HG03060 (cell line): ENCODE measurements at regions not wholly inside any gene's neighbourhood (a gene's known extent, or its start where the extent isn't known, plus 50 kb on each side); places are given as distances from the start of the nearest gene placed in this dataset.
"Not testable (repeated sequence)": the region's sequence is repeated elsewhere in the genome, so short reads cannot be mapped to it uniquely, and the experiment has no call there.

ENCODE experiments used
- ATAC-seq: cut with Tn5 transposase; IDR thresholded peaks from one replicate; pipeline ENCODE4 v1.9.1; 2021; ENCODE audit warnings: low read depth, moderate number of reproducible peaks; ENCODE audit not compliant: unreplicated experiment

GRCh38 chr12:9450127-9450567, 157.6 kb downstream of the KLRB1 start:
- ATAC-seq = not testable (repeated sequence)

DNA sequence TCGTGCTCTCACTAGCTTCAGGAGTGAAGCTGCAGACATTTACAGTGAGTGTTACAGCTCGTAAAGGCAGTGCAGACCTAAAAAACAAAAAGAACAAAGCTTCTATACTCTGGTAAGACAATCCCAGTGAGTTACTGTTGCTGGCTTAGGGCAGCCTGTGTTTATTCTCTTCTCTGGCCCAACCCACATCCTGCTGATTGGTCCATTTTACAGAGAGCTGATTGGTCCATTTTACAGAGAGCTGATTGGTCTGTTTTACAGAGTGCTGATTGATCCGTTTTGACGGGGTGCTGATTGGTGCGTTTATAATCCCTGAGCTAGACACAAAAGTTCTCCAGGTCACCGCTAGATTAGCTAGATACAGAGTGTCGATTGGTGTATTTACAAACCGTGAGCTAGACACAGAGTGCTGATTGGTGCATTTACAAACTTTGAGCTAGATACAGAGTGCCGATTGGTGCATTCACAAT, 158.0 kb downstream of the KLRB1 start:
- ATAC-seq = not testable (repeated sequence)

DNA sequence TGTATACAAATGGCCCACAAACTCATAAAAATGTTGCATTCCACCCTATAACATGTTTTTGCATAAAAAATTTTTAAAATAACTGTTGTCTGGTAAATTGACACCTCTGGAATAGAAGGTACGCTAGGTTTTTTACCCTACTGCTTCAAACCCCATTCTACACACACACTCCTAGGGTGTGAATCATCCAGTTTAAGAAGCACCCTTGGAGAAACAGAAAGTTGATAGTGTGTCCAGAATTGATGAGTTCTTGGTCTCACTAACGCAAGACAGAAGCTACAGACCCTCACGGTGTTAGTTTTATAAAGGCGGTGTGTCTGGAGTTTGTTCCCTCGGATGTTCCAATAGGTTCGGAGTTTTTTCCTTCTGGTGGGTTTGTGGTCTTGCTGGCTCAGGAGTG, 158.5 kb downstream of the KLRB1 start:
- ATAC-seq = no peak

- not testable (repeated sequence) for ATAC-seq
Measured at GRCh38 chr12:9448648-9449047, 159.1 kb downstream of the KLRB1 start.

GRCh38 chr12:9447791-9448614, 159.7 kb downstream of the KLRB1 start:
- peak; percentile 71 for ATAC-seq

GRCh38 chr12:9446883-9447761, 160.6 kb downstream of the KLRB1 start:
- ATAC-seq = peak; percentile 11

DNA sequence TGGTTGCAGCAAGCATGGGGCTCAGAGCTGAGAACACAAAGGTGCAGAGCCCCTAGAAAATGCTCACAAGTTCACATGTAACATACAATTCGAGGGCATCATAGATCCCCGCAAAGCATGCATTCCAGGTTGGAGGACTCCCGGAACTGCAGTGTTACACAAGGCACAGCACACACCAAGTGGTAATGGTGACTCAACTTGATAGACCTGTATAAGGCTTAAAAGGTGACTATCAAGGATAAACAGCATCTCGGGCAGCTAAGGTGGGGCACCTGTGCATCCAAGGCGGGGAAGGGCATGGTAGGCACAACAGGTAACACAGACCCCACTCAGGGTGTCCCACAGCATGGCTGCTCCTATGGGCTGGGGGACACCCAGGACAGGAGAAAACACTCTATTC, 167.3 kb downstream of the KLRB1 start:
- not testable (repeated sequence) for ATAC-seq

DNA sequence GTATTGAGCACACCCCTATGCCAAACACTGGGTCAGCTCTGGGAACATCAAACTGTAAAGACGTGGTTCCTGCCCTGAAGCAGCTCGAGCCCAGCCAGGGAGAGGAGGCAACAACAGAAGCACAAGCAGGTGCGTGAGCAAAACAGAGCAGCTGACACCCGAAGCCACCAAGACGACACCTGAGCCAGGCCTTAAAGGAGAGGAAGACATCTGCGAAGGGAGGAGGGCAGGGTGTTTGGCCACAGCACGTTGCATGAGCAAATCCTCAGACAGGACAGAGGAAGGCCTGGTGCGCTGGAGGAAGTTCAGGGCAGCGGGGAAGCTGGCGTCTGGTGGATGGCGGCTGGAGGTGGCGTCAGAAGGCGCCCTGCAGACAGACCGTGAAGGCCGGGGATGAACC, 172.0 kb downstream of the KLRB1 start:
- not testable (repeated sequence) for ATAC-seq

DNA sequence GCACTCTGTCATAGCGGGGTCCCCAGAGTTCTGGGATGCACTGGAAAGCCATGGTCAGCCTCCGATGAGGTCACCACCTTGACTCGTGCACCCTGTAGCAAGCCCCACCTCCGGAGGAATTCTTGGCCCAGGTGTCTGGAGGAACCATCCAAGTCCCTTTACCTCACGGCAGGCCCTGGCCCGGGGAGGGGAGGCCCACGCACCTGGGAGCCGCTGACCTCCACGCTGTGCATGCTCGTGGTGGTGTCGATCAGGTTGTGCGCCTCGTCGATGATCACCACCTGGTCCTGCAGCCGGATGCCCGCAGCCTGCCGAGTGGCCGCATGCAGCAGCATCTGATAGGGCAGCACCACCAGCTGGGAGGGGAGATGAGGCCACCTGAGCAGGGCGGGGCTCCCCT, 177.3 kb downstream of the KLRB1 start:
- not testable (repeated sequence) for ATAC-seq

GRCh38 chr12:9428856-9429255, 178.9 kb downstream of the KLRB1 start:
- not testable (repeated sequence) for ATAC-seq

GRCh38 chr12:9425429-9425828, 182.3 kb downstream of the KLRB1 start:
- not testable (repeated sequence) for ATAC-seq

DNA sequence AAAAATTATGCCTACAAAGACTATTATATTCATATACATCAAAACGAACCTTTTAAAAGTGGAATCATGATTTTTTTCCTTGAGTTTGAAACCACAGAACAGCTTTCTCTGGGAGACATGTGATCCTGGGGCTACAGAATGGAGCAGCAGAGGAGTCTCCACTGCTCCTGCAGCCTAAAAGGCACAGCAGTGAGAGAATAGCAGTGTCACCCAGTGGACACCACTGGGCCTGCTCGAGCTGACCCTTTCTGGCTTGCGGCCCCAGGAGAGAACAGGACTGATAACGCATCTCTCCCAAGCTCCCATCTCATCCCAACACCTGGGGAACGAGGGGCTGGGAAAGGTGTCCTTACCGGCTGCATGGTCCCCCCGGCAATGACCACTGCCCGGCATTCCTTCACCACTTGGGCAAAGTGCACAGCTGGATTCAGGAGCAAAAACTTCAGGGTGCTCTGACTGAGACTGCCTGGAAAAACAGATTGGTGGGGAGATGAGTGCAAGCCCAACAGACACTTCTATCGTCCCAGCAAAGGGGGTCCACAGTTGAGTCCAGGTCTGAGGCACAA, 183.5 kb downstream of the KLRB1 start:
- not testable (repeated sequence) for ATAC-seq

DNA sequence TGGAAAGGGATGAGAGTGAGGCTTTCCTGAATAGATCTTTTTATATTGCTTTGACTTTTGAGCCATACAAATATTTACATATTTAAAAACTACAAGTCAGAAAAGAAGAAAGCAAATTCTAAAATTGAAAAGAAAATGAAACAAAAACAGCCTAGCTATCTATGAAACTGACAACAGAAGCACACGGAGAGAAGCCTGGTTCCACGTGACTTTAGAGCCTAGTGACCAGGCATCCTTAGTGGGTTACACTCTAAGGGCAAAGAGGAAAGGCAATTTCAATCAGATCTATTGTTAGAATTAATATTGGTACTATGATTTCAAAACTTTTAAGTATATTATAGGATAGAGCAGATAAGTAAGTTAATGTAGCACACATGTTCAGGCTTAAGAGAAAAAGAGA, 185.0 kb downstream of the KLRB1 start:
- ATAC-seq = not testable (repeated sequence)

GRCh38 chr12:9421520-9422086, 186.1 kb downstream of the KLRB1 start:
- not testable (repeated sequence) for ATAC-seq

DNA sequence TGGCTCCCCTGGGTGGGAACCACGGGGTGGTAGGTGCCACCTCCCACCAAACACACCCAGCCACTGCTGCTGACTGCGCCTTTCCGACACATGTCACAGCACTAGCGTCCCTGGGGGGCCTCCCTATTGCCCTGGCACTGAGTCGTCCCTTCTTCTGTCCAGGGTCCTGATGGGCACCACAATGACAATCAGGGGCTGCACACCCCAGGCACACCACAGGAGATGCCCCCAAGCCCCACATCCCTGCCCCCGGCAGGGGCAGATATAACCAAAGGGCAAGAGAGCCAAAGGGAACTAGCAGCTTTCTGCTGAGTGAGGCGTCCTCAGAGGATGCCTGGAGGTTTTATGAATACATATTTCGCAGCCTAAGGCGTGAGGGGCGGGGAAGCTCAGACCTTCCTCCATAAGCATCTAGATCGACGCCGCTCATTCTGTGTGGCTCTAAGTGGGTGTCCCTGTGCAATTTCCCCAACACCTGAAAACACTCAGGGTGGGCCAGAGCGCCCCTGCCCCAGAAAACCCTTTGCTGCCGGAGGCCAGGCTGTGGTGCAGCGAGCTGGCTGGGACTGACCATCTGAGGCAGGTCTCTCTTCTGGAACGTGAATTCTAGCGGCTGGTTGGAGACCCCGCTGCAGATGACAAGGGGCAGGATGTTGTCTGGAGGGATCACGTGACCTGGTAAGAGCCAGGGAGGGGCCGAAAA, 186.7 kb downstream of the KLRB1 start:
- ATAC-seq = not testable (repeated sequence)

GRCh38 chr12:9418669-9419041, 189.1 kb downstream of the KLRB1 start:
- ATAC-seq = not testable (repeated sequence)

DNA sequence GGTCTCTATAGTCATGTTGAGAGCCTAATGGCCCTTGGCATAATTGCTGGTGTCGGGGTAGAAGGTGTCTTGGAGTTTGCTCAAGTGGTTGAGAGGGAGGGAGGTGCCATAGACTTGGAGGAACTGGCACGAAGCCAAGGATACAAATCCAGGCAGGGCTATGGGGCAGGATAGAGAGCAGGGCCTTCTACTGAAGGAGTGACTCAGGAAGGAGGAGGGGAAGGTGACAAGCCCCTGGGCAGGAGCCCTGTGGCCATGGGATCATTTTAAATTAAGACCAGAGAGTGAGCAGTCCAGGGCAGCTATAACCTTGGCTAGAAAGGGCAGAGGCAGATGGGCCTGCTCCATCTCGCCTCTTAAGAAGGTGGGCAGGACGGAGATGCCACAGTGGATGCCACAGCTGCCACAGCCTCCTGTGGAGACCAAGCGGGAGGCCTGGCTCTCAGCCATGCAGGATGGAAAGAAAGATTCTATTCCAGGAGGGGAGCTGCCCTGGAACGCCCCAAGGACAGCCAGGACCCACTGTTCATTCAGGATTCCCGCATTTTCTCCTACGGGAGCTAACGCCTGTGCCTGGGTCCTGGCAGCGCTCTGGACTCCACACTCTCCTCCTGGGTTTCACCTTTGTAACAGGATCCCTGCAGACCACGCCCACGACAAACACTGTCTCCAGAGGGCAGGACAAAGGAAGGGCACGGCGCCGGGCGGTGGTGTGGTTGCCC, 189.6 kb downstream of the KLRB1 start:
- not testable (repeated sequence) for ATAC-seq

DNA sequence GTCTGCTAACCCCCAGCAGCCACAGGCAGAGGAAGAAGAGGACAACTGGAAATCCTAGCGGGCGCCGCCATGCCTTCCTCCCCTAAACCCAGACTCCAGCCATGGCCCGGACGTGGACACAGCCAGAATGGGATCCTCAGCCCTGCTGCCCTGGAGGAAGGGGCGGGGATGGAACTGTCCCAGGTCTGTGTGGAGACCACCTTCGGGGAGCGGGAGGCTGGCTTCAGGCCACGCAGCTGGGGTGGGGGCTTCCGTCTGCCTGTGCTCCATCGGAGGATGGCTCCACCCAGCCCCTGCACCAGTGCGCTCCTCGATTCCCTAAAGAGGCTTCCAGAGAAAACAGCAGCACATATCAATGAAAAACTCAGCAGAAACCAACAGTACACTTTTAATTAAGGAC, 190.4 kb downstream of the KLRB1 start:
- ATAC-seq = not testable (repeated sequence)

GRCh38 chr12:9416346-9416745, 191.4 kb downstream of the KLRB1 start:
- not testable (repeated sequence) for ATAC-seq
